ENCODE measurements at regions not wholly inside any gene's neighbourhood (a gene's known extent, or its start where the extent isn't known, plus 50 kb on each side); places are given as distances from the start of the nearest gene placed in this dataset.

DNA sequence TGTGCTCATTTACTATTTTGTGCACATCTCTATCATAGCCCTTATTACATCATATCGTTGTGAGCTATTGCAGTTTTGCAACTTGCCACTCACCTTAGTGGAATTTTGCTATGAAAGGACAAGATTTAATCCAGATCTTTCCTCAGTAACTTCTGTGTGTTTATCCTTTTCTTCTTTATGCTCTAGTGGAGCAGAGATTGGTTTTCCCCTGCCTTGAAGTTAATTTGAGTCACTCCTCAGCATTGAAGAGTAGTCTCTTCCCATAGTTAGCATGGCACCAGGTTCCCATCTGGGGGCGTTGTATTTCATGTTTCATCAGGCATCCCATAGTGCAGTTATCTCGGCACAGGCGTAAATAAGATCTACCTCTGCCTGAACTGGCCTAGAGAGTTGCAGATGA lies 510.4 kb downstream of the PSAT1 start:
- DNase-seq: no peak

GRCh38 chr9:78808048-78808447 lies 511.1 kb downstream of the PSAT1 start:
- DNase-seq: no peak

- DNase-seq: no peak
Observed at GRCh38 chr9:78811622-78812276, 514.8 kb downstream of the PSAT1 start.

GRCh38 chr9:78812665-78813064 lies 515.7 kb downstream of the PSAT1 start:
- no peak for DNase-seq

DNA sequence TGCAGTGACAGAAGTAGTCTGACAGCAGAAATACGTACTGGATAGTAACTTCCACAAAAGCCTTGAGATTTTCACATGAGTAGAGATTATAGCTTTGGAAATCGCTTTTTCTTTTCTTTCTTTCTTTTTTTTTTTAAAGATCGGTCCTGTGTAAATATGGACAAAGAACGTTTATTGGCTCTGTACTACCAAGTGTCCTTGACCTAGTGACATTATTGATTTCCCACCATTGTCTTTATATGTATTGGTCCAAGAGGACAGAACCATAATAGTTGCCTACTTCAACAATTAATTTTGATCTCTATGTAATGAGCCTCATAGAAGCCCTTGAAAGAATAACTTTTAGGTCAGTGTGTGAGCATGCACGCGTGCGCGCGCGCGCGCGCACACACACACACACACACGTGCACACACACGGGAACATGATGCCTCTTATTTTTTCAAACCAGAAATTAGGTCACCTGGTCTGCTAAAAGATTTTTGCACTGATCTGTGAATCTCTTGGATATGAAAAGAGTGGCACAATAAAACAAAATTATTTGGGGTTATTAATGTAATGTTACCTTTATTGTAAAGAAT lies 516.8 kb downstream of the PSAT1 start:
- DNase-seq: no peak

DNA sequence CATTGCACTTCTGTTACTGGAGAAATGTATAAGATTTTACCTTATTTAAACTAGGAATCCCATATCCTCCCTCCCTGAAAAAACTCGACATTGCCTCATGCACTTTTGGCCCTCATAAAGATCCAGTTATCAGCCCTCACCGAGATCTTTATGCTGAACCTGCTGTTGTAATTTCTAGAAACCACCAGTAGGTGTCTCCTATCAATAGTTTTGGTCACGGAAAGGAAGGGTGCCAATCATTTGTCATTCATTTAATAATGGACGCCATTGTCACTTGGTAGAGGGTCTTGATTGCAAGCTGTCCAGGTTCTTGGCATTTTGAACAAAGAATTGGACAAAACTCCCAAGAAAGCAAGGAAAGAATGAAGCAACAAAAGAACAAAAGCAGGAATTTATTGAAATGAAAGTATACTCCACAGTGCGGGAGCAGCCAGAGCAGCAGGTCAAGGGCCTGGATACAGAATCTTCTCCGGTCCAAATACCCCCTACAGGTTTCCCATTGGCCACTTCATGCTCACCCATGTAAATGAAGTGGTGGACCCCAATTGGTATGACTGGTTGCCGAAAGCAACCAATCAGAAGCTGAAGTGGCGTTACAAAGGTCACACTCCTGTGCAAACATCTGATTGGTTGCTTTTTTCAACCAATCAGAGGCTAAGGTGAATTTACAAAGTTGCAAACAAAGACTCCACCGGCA lies 524.3 kb downstream of the PSAT1 start:
- DNase-seq: peak; percentile 26

GRCh38 chr9:78826527-78826926 lies 529.6 kb downstream of the PSAT1 start:
- DNase-seq: no peak

- DNase-seq: no peak
Observed at GRCh38 chr9:78828521-78828920, 531.6 kb downstream of the PSAT1 start.

DNA sequence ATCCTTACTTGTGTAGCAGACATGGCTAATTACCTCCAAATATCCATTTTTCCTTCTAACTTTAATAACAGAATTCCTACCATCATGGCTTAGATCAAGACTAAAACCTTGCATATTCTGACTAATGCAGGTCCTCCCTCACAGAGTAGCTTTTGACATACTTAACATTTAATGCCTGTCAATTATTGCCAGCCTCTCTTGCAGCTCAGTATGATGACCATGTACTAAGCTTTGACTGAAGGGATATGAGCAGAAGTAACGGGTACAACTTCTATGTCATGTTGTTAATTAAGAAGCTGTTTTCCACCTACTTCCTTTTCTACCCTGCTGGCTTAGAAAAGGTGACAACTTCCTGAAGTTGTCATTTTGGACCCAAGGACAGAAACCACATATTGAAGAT lies 533.4 kb downstream of the PSAT1 start:
- DNase-seq: no peak

DNA sequence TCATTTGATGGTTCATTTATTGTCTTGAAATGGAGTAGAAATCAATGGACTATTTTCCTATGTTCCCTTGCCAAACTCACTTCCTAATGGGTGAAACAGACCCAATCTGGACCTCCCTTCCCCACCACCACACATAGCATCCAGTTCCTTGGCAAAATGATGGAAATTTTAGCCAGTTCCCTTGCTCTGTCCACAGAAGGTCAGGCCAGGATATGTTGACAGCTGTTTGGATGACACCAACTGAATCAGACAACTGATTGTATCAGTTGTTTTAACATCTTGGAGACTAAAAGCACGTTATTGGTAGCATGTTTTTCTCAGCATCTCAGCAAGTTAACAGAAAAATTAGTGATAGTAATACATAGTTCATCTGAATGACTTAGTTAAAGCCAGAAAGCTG lies 534.8 kb downstream of the PSAT1 start:
- no peak for DNase-seq

- DNase-seq: no peak
Observed at GRCh38 chr9:78835928-78836450, 539.1 kb downstream of the PSAT1 start.

GRCh38 chr9:78839252-78839651 lies 542.3 kb downstream of the PSAT1 start:
- no peak for DNase-seq

- no peak for DNase-seq
Observed at GRCh38 chr9:78848061-78848460, 551.1 kb downstream of the PSAT1 start.

DNA sequence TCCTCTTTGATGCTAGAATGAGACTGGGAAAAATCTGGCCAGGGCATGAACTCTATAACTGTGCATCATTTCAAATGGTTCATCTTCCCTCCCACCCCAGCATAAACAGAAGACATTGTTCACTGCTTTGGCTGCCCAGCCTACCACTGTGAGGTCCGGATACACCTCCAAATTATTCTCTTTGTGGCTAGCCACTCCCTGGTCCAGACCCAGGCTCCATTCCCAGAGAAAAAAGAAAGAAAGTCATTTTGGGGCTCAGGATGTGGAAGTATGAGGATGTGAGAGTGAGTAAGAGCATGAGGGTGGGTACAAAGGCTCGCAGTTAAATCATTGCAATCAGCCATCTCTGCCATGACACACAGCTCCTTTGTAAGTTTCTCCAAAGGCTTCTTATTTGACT lies 559.2 kb downstream of the PSAT1 start:
- DNase-seq: no peak

DNA sequence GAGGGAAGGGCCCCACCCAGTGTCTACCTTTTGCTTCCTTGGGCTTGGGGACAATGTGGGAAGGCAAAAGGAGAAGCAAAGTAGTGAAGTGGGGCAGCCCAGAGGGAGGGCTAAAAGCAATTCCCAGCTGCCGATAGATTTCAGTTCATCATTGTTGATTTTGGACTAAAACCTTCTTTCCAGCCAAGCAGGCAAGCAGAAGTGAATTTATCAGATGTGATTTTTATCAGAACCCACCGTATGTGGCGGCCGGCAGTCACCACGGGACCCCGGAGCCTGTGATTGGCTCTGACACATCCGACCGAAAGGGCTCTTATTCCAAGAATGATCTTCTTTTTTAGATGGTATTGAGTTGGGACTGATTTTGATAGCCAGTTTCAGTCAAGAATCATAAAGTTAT lies 559.9 kb downstream of the PSAT1 start:
- DNase-seq: no peak

DNA sequence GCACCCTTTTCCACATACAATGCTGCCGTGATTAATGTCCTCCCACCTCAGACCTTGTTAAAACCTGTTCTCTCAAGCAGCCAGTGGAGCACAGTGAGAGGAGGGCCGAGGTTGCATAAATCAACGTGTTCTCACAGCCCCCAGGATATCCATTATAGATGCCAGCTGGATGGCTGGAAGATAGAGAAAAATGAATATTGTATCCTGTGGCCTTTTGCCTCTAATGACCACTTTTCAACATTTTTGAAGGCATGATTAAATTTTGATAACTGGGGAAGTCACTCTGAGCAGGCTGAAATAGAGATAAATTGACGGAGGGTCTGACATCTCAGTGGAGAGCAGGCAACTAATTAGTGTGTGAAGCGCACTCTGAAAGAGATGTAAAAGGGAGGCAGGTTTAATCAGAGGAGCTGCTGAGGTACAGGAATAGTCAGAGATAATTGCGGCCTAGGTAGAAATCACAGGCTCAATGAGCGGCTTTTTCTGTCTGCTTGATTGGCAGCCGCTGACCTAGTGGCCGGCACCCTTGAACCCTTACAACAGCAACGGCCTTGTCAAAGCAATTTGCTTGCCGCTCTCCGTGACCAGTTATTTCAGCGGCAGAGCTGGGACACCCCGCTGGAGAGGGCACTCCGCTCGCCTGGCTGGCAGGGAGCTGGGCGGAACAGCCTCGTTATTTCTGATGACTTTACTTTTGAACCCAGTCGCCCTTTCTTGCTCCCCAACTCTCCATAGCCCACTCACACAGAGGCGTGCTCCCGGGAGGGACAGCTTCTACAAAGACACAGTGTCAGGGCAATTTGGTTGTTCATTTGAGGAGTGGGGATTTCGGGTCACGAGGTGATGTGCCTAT lies 560.7 kb downstream of the PSAT1 start:
- no peak for DNase-seq

- DNase-seq: no peak
Observed at GRCh38 chr9:78858266-78858665, 561.3 kb downstream of the PSAT1 start.

DNA sequence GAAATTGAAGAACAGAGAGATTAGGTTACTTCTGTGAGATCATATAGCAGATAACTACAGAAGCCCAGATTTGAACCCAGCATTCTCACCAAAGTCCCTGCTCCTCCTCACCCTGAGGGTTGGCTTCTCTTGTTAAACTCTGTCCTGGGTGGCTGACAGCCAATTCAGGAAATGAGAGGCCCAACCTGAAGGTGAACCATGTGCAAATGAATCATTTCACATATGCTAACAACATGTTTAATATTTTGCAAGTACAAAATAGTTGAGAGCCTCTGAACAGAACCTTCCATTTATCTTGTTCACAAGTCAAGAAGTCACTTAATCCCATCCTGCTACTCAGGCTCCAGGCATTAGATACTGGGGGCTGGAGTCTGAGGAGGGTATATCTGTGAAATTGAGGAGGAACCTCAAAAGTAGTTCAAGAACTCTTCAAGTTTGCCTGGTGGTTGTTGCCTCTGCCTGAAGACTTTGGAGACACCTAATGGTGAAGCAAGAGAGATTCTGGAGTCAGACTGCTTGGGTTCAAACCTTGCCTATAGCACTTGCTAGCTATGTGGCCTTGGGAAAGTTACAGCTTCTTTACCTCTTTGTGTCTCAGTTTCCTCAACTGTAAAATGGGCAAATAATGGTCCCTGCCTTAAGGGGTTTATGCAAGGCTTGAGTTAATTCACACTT lies 564.0 kb downstream of the PSAT1 start:
- DNase-seq: no peak

- no peak for DNase-seq
Observed at GRCh38 chr9:78863531-78863930, 566.6 kb downstream of the PSAT1 start.

- DNase-seq: no peak
Observed at GRCh38 chr9:78865737-78866136, 568.8 kb downstream of the PSAT1 start.

- DNase-seq: no peak
Observed at GRCh38 chr9:78866207-78867132, 569.5 kb downstream of the PSAT1 start.
